OCI-LY3 (cell line): ENCODE measurements at regions not wholly inside any gene's neighbourhood (a gene's known extent, or its start where the extent isn't known, plus 50 kb on each side); places are given as distances from the start of the nearest gene placed in this dataset.

Experiments
- EZH2phosphoT487 ChIP-seq: fragments of 200-600 bp; shearing (Covaris generic); IDR thresholded peaks from 2 replicates; pipeline ENCODE4 v1.6.1; 2018; ENCODE audit warnings: antibody characterized with exemption, mixed run types, low read depth
- TF ChIP-seq, protein P1 (sequence below): fragments of 200-600, 300-600 bp; sonication (generic); IDR thresholded peaks from 2 replicates; pipeline ENCODE4 v1.5.1; 2014; ENCODE audit warnings: antibody characterized with exemption, low read length, low read depth

DNA sequence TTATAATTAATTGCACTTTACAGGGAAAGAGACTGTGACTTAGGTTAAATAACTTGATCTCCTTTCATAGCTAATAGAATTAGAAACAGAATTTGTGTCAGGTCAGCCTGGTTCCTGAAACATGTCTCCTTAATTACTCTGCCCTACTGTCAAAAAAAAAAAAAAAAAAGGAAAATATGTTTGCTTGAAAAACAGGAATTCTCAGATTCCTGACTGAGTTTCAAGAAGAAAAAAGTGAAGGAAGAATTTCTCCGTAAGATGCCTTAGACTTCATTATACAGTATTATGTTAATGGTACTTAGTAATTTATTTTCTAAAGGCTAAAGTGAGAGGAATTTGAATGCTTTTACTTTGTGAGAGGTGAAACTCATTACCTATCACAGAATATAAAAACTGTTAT, 118.4 kb upstream of the REG3G start:
- TF ChIP-seq, protein P1, sequence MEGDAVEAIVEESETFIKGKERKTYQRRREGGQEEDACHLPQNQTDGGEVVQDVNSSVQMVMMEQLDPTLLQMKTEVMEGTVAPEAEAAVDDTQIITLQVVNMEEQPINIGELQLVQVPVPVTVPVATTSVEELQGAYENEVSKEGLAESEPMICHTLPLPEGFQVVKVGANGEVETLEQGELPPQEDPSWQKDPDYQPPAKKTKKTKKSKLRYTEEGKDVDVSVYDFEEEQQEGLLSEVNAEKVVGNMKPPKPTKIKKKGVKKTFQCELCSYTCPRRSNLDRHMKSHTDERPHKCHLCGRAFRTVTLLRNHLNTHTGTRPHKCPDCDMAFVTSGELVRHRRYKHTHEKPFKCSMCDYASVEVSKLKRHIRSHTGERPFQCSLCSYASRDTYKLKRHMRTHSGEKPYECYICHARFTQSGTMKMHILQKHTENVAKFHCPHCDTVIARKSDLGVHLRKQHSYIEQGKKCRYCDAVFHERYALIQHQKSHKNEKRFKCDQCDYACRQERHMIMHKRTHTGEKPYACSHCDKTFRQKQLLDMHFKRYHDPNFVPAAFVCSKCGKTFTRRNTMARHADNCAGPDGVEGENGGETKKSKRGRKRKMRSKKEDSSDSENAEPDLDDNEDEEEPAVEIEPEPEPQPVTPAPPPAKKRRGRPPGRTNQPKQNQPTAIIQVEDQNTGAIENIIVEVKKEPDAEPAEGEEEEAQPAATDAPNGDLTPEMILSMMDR, result no peak
- no peak for TF ChIP-seq EZH2phosphoT487
